WTC11 (cell line): ENCODE measurements at regions not wholly inside any gene's neighbourhood (a gene's known extent, or its start where the extent isn't known, plus 50 kb on each side); places are given as distances from the start of the nearest gene placed in this dataset.

ENCODE experiments used
- PREB ChIP-seq: sonication (generic); formaldehyde crosslinking; IDR thresholded peaks from 2 replicates; pipeline ENCODE4 v1.8.1; 2022; ENCODE audit warnings: mild to moderate bottlenecking, missing genetic modification reagents, moderate library complexity, borderline replicate concordance
- TF ChIP-seq, protein P1 (sequence below): fragments of 200-600 bp; IDR thresholded peaks from 2 replicates; pipeline ENCODE4 v1.8.0; 2022; ENCODE audit warnings: antibody characterized with exemption

DNA sequence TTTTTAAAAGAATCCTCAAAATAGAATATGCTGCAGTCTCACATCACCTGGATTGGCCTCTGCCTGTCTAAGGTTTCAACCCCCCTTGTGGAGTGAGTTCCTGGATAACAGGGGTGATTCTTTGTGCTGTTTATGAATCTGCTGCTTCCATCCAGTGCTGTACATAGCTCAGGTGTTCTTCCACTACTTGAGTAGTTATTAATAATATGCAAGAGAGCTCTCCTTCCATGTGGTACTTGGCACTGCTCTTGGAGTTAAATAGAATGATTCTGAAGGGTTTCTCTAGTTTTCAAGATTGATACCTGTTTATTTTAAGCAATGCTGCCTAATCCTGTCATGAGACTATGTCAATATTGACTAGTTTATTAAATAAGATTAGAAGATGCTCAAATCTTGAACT is 273.6 kb downstream of the RDH14 start:
- TF ChIP-seq, protein P1, sequence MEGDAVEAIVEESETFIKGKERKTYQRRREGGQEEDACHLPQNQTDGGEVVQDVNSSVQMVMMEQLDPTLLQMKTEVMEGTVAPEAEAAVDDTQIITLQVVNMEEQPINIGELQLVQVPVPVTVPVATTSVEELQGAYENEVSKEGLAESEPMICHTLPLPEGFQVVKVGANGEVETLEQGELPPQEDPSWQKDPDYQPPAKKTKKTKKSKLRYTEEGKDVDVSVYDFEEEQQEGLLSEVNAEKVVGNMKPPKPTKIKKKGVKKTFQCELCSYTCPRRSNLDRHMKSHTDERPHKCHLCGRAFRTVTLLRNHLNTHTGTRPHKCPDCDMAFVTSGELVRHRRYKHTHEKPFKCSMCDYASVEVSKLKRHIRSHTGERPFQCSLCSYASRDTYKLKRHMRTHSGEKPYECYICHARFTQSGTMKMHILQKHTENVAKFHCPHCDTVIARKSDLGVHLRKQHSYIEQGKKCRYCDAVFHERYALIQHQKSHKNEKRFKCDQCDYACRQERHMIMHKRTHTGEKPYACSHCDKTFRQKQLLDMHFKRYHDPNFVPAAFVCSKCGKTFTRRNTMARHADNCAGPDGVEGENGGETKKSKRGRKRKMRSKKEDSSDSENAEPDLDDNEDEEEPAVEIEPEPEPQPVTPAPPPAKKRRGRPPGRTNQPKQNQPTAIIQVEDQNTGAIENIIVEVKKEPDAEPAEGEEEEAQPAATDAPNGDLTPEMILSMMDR: no peak
- TF ChIP-seq PREB (CRISPR knock-in tag): no peak
